Kidney epithelial cell (primary cell): ENCODE measurements at regions not wholly inside any gene's neighbourhood (a gene's known extent, or its start where the extent isn't known, plus 50 kb on each side); places are given as distances from the start of the nearest gene placed in this dataset.

Experiments
- DNase-seq: peaks from one replicate; pipeline ENCODE4 v3.0.0-alpha.2; 2010; ENCODE audit warnings: low read depth
- H3K27me3 ChIP-seq: 2 replicates; pipeline ENCODE4 v1.6.0; 2011; ENCODE audit warnings: low read length; ENCODE audit not compliant: control insufficient read depth, insufficient read depth
- H3K36me3 ChIP-seq: 2 replicates; pipeline ENCODE4 v1.5.1; 2011; ENCODE audit warnings: low read length; ENCODE audit not compliant: control insufficient read depth, insufficient read depth
- H3K4me3 ChIP-seq: 2 replicates; pipeline ENCODE4 v1.5.1; 2011; ENCODE audit warnings: low read depth, mild to moderate bottlenecking, control low read depth, low read length
- TF ChIP-seq, protein P1 (sequence below): IDR thresholded peaks from 2 replicates; pipeline ENCODE4 v1.5.1; 2011; ENCODE audit warnings: mild to moderate bottlenecking, moderate library complexity, low read length, control low read depth, inconsistent platforms; ENCODE audit not compliant: insufficient read depth, poor library complexity, severe bottlenecking

GRCh38 chr1:230531103-230531502 lies 105.0 kb upstream of the PGBD5 start:
- Histone ChIP-seq H3K4me3 (no peak overlapping the region), H3K27me3 (no peaks in the 10 kb centered on the region), H3K36me3 (no peaks in the 10 kb centered on the region)
- no peak for DNase-seq
- TF ChIP-seq, protein P1, sequence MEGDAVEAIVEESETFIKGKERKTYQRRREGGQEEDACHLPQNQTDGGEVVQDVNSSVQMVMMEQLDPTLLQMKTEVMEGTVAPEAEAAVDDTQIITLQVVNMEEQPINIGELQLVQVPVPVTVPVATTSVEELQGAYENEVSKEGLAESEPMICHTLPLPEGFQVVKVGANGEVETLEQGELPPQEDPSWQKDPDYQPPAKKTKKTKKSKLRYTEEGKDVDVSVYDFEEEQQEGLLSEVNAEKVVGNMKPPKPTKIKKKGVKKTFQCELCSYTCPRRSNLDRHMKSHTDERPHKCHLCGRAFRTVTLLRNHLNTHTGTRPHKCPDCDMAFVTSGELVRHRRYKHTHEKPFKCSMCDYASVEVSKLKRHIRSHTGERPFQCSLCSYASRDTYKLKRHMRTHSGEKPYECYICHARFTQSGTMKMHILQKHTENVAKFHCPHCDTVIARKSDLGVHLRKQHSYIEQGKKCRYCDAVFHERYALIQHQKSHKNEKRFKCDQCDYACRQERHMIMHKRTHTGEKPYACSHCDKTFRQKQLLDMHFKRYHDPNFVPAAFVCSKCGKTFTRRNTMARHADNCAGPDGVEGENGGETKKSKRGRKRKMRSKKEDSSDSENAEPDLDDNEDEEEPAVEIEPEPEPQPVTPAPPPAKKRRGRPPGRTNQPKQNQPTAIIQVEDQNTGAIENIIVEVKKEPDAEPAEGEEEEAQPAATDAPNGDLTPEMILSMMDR = no peak

GRCh38 chr1:230519246-230519645 lies 93.1 kb upstream of the PGBD5 start:
- no peaks in the 10 kb centered on the region for H3K27me3 ChIP-seq

DNA sequence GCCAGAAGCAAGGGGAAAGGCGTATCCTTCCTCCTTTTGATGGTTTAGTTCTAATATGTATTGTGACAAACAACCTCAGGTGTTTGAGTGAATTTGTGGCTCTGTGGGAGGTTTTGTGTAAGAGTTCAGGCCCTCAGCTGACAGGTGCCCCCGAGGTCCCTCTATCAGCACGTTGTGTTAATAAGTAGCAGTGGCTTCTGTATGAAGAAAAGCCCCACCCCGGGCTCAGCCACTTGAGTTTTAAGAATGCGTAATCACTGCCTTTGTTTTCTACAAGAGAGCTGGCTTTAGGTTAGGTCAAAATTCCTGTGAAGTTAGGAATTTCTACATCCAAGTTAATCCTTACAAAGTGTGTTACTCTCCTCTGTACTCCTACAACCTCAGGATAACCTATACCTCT lies 92.4 kb upstream of the PGBD5 start:
- TF ChIP-seq, protein P1 = no peak
- Histone ChIP-seq H3K4me3 (no peak overlapping the region), H3K27me3 (no peaks in the 10 kb centered on the region), H3K36me3 (no peaks in the 10 kb centered on the region)
- DNase-seq = no peak

More at GRCh38 chr1:230519246-230519645, 93.1 kb upstream of the PGBD5 start:
- Histone ChIP-seq H3K36me3 (no peaks in the 10 kb centered on the region), H3K4me3 (no peak overlapping the region)
- DNase-seq = no peak
- TF ChIP-seq, protein P1 = no peak

DNA sequence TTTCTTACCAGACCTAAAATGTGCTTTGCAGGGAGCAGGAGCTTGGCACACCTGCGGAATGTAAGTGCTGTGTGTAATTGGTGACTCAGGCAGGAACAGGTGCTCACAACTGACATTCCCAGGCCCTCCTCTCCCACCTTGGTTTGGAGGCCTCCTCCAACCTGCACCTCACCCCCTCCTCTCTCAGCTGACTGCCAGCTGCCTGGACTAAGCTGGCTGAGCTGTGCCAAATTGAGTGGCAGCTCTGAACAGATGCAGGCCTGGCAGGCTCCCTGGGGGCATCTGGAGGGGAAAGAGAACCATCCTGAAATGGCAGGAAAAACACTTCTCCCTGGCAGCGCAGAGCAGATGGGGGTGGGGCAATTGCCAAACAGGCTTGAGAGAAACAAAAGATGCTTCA lies 91.7 kb upstream of the PGBD5 start:
- no peak for DNase-seq
- Histone ChIP-seq H3K4me3 (no peak overlapping the region), H3K27me3 (no peaks in the 10 kb centered on the region), H3K36me3 (no peaks in the 10 kb centered on the region)
- TF ChIP-seq, protein P1 = no peak

GRCh38 chr1:230517326-230517725 lies 91.2 kb upstream of the PGBD5 start:
- no peak for DNase-seq
- Histone ChIP-seq H3K27me3 (no peaks in the 10 kb centered on the region), H3K36me3 (no peaks in the 10 kb centered on the region), H3K4me3 (no peak overlapping the region)
- TF ChIP-seq, protein P1 = no peak

DNA sequence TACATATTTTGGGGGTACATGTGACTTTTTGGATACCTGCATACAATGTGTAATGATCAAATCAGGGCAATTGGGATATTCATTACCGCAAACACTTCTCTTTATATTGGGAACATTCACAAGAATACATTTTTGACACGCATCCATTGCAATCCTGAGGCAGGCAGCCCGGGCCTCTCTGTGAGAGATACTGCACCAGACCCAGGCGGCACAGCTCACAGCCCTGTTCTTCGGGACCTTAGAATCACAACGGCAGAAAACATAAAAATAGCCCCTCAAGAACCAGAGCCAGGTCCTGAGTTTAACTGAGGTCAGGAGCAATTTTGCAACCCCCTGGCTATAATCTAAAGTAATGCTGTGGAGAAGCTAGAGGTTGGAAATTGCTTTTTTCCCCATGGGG lies 90.8 kb upstream of the PGBD5 start:
- H3K4me3 ChIP-seq = no peak overlapping the region
- no peak for DNase-seq
- TF ChIP-seq, protein P1 = no peak
- H3K36me3 ChIP-seq = no peaks in the 10 kb centered on the region
- no peaks in the 10 kb centered on the region for H3K27me3 ChIP-seq
